Rectal smooth muscle tissue (tissue), 1 donor: ENCODE measurements at regions not wholly inside any gene's neighbourhood (a gene's known extent, or its start where the extent isn't known, plus 50 kb on each side); places are given as distances from the start of the nearest gene placed in this dataset.

ENCODE experiments used
- H3K27ac ChIP-seq: one replicate; pipeline ENCODE4 v1.7.0; 2013; ENCODE audit warnings: low read depth, low read length, inconsistent platforms
- H3K27me3 ChIP-seq: one replicate; pipeline ENCODE4 v1.7.0; 2013; ENCODE audit warnings: low read length; ENCODE audit not compliant: control insufficient read depth, insufficient read depth
- H3K36me3 ChIP-seq: one replicate; pipeline ENCODE4 v1.7.0; 2013; ENCODE audit warnings: low read length; ENCODE audit not compliant: control insufficient read depth, insufficient read depth
- H3K4me1 ChIP-seq: one replicate; pipeline ENCODE4 v1.7.0; 2013; ENCODE audit warnings: low read length; ENCODE audit not compliant: control insufficient read depth, insufficient read depth
- H3K4me3 ChIP-seq: one replicate; pipeline ENCODE4 v1.7.0; 2013; ENCODE audit warnings: low read length
- H3K9ac ChIP-seq: one replicate; pipeline ENCODE4 v1.7.0; 2013; ENCODE audit warnings: low read length

- Histone ChIP-seq H3K27me3 (no peaks in the 10 kb centered on the region), H3K4me3 (no peak overlapping the region), H3K9ac (no peak overlapping the region), H3K27ac (no peak overlapping the region), H3K4me1 (no peaks in the 10 kb centered on the region), H3K36me3 (no peaks in the 10 kb centered on the region)
Measured at GRCh38 chr18:79628416-79629248, 51.0 kb upstream of the CTDP1 start.

GRCh38 chr18:79629249-79629558 is 50.4 kb upstream of the CTDP1 start:
- no peaks in the 10 kb centered on the region for H3K4me1 ChIP-seq
- H3K27ac ChIP-seq, result no peak overlapping the region
- H3K4me3 ChIP-seq, result no peak overlapping the region
- no peaks in the 10 kb centered on the region for H3K27me3 ChIP-seq
- H3K36me3 ChIP-seq, result no peaks in the 10 kb centered on the region
- no peak overlapping the region for H3K9ac ChIP-seq

GRCh38 chr18:79629606-79630005 is 50.0 kb upstream of the CTDP1 start:
- Histone ChIP-seq H3K36me3 (no peaks in the 10 kb centered on the region), H3K4me3 (no peak overlapping the region), H3K27ac (no peak overlapping the region), H3K4me1 (no peaks in the 10 kb centered on the region), H3K27me3 (no peaks in the 10 kb centered on the region), H3K9ac (no peak overlapping the region)
